GM21423 (cell line): ENCODE measurements at regions not wholly inside any gene's neighbourhood (a gene's known extent, or its start where the extent isn't known, plus 50 kb on each side); places are given as distances from the start of the nearest gene placed in this dataset.
A peak's percentile ranks its signal among the peaks of the same experiment; 100 is the strongest.
"Not testable (repeated sequence)": the region's sequence is repeated elsewhere in the genome, so short reads cannot be mapped to it uniquely, and the experiment has no call there.

Experiments used
- ATAC-seq: cut with Tn5 transposase; IDR thresholded peaks from one replicate; pipeline ENCODE4 v1.9.1; 2021; ENCODE audit warnings: mild to moderate bottlenecking, moderate library complexity; ENCODE audit not compliant: unreplicated experiment

GRCh38 chr6:71686021-71686677, 200.2 kb upstream of the RIMS1 start:
- not testable (repeated sequence) for ATAC-seq

GRCh38 chr6:71698702-71699101, 187.6 kb upstream of the RIMS1 start:
- no peak for ATAC-seq

GRCh38 chr6:71706523-71706922, 179.8 kb upstream of the RIMS1 start:
- ATAC-seq = peak; percentile 48

- no peak for ATAC-seq
These were observed 179.3 kb upstream of the RIMS1 start for GRCh38 chr6:71707059-71707458.

- ATAC-seq = no peak
These were observed 165.6 kb upstream of the RIMS1 start for GRCh38 chr6:71720705-71721104.

GRCh38 chr6:71721642-71722041, 164.7 kb upstream of the RIMS1 start:
- no peak for ATAC-seq

- ATAC-seq = no peak
These were observed 163.6 kb upstream of the RIMS1 start for GRCh38 chr6:71722736-71723135.

- no peak for ATAC-seq
These were observed 161.8 kb upstream of the RIMS1 start for GRCh38 chr6:71724456-71725125.

GRCh38 chr6:71725126-71725470, 161.3 kb upstream of the RIMS1 start:
- ATAC-seq = no peak

- ATAC-seq = no peak
These were observed 160.2 kb upstream of the RIMS1 start for GRCh38 chr6:71726121-71726520.

- peak; percentile 80 for ATAC-seq
These were observed 158.6 kb upstream of the RIMS1 start for GRCh38 chr6:71727632-71728294.

GRCh38 chr6:71730284-71730683, 156.1 kb upstream of the RIMS1 start:
- ATAC-seq = no peak

- ATAC-seq = no peak
These were observed 152.1 kb upstream of the RIMS1 start for GRCh38 chr6:71733970-71734899.

GRCh38 chr6:71737953-71738352, 148.4 kb upstream of the RIMS1 start:
- no peak for ATAC-seq

GRCh38 chr6:71745525-71745924, 140.8 kb upstream of the RIMS1 start:
- no peak for ATAC-seq

GRCh38 chr6:71766146-71766760, 120.1 kb upstream of the RIMS1 start:
- ATAC-seq = no peak

GRCh38 chr6:71766796-71767195, 119.6 kb upstream of the RIMS1 start:
- no peak for ATAC-seq

- no peak for ATAC-seq
These were observed 118.0 kb upstream of the RIMS1 start for GRCh38 chr6:71768356-71768755.

- ATAC-seq = no peak
These were observed 77.5 kb upstream of the RIMS1 start for GRCh38 chr6:71808865-71809264.

- no peak for ATAC-seq
These were observed 75.5 kb upstream of the RIMS1 start for GRCh38 chr6:71810880-71811279.

GRCh38 chr6:71822625-71823024, 63.7 kb upstream of the RIMS1 start:
- ATAC-seq = no peak
